GM18508 (cell line): ENCODE measurements at regions not wholly inside any gene's neighbourhood (a gene's known extent, or its start where the extent isn't known, plus 50 kb on each side); places are given as distances from the start of the nearest gene placed in this dataset.

Experiments used
- ATAC-seq: cut with Tn5 transposase; IDR thresholded peaks from one replicate; pipeline ENCODE4 v1.9.1; 2021; ENCODE audit warnings: moderate number of reproducible peaks; ENCODE audit not compliant: insufficient read depth, unreplicated experiment

GRCh38 chr13:24071423-24072075 is 89.0 kb upstream of the SPATA13 start:
- no peak for ATAC-seq

GRCh38 chr13:24073657-24074056 is 86.9 kb upstream of the SPATA13 start:
- ATAC-seq: no peak

- ATAC-seq: no peak
Observed at GRCh38 chr13:24074678-24075077, 85.8 kb upstream of the SPATA13 start.

- no peak for ATAC-seq
Observed at GRCh38 chr13:24075137-24075975, 85.2 kb upstream of the SPATA13 start.

- no peak for ATAC-seq
Observed at GRCh38 chr13:24076109-24076508, 84.4 kb upstream of the SPATA13 start.

GRCh38 chr13:24076636-24077035 is 83.9 kb upstream of the SPATA13 start:
- ATAC-seq: no peak

- ATAC-seq: no peak
Observed at GRCh38 chr13:24080134-24080533, 80.4 kb upstream of the SPATA13 start.

GRCh38 chr13:24081387-24081786 is 79.1 kb upstream of the SPATA13 start:
- no peak for ATAC-seq

- no peak for ATAC-seq
Observed at GRCh38 chr13:24083141-24083540, 77.4 kb upstream of the SPATA13 start.

- ATAC-seq: no peak
Observed at GRCh38 chr13:24083722-24084421, 76.6 kb upstream of the SPATA13 start.

- no peak for ATAC-seq
Observed at GRCh38 chr13:24085662-24086061, 74.9 kb upstream of the SPATA13 start.

GRCh38 chr13:24086642-24087041 is 73.9 kb upstream of the SPATA13 start:
- no peak for ATAC-seq

GRCh38 chr13:24087605-24088225 is 72.8 kb upstream of the SPATA13 start:
- ATAC-seq: no peak

GRCh38 chr13:24090049-24090448 is 70.5 kb upstream of the SPATA13 start:
- no peak for ATAC-seq

GRCh38 chr13:24091080-24091479 is 69.4 kb upstream of the SPATA13 start:
- no peak for ATAC-seq

GRCh38 chr13:24092108-24092507 is 68.4 kb upstream of the SPATA13 start:
- ATAC-seq: no peak

- no peak for ATAC-seq
Observed at GRCh38 chr13:24093047-24093446, 67.5 kb upstream of the SPATA13 start.

GRCh38 chr13:24096659-24097058 is 63.9 kb upstream of the SPATA13 start:
- no peak for ATAC-seq

GRCh38 chr13:24097064-24097463 is 63.5 kb upstream of the SPATA13 start:
- ATAC-seq: no peak

- ATAC-seq: no peak
Observed at GRCh38 chr13:24097667-24098066, 62.9 kb upstream of the SPATA13 start.

- no peak for ATAC-seq
Observed at GRCh38 chr13:24099490-24099889, 61.0 kb upstream of the SPATA13 start.
